ENCODE measurements at regions not wholly inside any gene's neighbourhood (a gene's known extent, or its start where the extent isn't known, plus 50 kb on each side); places are given as distances from the start of the nearest gene placed in this dataset.
"Not testable (repeated sequence)": the region's sequence is repeated elsewhere in the genome, so short reads cannot be mapped to it uniquely, and the experiment has no call there.

DNA sequence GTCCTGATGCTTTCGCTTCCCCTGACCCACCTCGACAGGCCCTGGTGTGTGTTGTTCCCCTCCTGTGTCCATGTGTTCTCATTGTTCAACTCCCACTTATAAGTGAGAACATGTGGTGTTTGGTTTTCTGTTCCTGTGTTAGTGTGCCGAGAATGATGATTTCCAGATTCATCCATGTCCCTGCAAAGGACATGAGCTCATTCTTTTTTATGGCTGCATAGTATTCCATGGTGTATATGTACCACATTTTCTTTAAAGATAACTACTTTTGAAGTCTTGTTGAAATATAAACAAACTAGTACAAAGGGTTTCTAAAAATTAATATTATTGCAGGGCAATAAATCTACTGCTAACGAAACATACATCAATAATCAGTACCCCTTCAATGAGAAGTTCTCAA lies 266.6 kb downstream of the IRS1 start:
- H3K79me2 ChIP-seq (ENCODE audit: control insufficient read depth, insufficient read depth, low read length, unreplicated experiment); H2AFZ ChIP-seq (ENCODE audit: low read length, unreplicated experiment); H3K36me3 ChIP-seq (ENCODE audit: insufficient read depth, low read length); H3K27ac ChIP-seq (ENCODE audit: low read depth, low read length); H3K4me1 ChIP-seq (ENCODE audit: control insufficient read depth, insufficient read depth, low read length, unreplicated experiment); H3K4me3 ChIP-seq (ENCODE audit: low read depth, low read length); H3K27me3 ChIP-seq (ENCODE audit: insufficient read depth, low read length): not testable (repeated sequence)

- H3K36me3 ChIP-seq (ENCODE audit: insufficient read depth, low read length): no peaks in the 10 kb centered on the region
- no peak overlapping the region for H2AFZ ChIP-seq (ENCODE audit: low read length, unreplicated experiment)
- H3K27me3 ChIP-seq (ENCODE audit: insufficient read depth, low read length): no peaks in the 10 kb centered on the region
- peaks cover 6% of the 10 kb centered on the region for H3K4me1 ChIP-seq (ENCODE audit: control insufficient read depth, insufficient read depth, low read length, unreplicated experiment)
- H3K79me2 ChIP-seq (ENCODE audit: control insufficient read depth, insufficient read depth, low read length, unreplicated experiment): no peaks in the 10 kb centered on the region
- no peak overlapping the region for H3K27ac ChIP-seq (ENCODE audit: low read depth, low read length)
- no peak overlapping the region for H3K4me3 ChIP-seq (ENCODE audit: low read depth, low read length)
Measured at GRCh38 chr2:226531061-226531810, 268.4 kb downstream of the IRS1 start.

- Histone ChIP-seq H3K79me2 (ENCODE audit: control insufficient read depth, insufficient read depth, low read length, unreplicated experiment) (no peaks in the 10 kb centered on the region), H3K36me3 (ENCODE audit: insufficient read depth, low read length) (no peaks in the 10 kb centered on the region), H3K4me1 (ENCODE audit: control insufficient read depth, insufficient read depth, low read length, unreplicated experiment) (peaks cover 12% of the 10 kb centered on the region), H2AFZ (ENCODE audit: low read length, unreplicated experiment) (no peak overlapping the region), H3K27me3 (ENCODE audit: insufficient read depth, low read length) (no peaks in the 10 kb centered on the region), H3K27ac (ENCODE audit: low read depth, low read length) (no peak overlapping the region), H3K4me3 (ENCODE audit: low read depth, low read length) (no peak overlapping the region)
Measured at GRCh38 chr2:226529556-226529955, 270.1 kb downstream of the IRS1 start.

DNA sequence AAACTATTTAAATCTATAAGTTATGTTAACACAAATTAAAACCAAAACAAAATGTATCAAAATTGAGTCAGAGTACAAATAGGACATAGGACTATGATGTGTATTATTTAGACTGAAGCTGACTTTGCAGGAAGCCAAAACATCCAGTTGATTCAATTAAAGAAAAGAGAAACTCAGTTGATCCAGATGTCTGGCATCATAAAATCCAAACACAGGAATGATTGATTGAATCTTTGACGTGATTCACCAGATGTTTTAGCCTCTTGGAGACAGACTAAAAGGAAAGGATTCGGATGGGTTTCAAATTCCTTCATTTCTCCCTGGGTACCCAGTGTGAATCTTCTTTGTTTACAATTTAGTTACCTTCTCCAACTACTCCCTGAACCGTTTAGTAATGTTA lies 272.9 kb downstream of the IRS1 start:
- Histone ChIP-seq H2AFZ (ENCODE audit: low read length, unreplicated experiment) (no peak overlapping the region), H3K4me1 (ENCODE audit: control insufficient read depth, insufficient read depth, low read length, unreplicated experiment) (peaks cover 20% of the 10 kb centered on the region), H3K27me3 (ENCODE audit: insufficient read depth, low read length) (no peaks in the 10 kb centered on the region), H3K79me2 (ENCODE audit: control insufficient read depth, insufficient read depth, low read length, unreplicated experiment) (no peaks in the 10 kb centered on the region), H3K36me3 (ENCODE audit: insufficient read depth, low read length) (no peaks in the 10 kb centered on the region), H3K27ac (ENCODE audit: low read depth, low read length) (no peak overlapping the region), H3K4me3 (ENCODE audit: low read depth, low read length) (no peak overlapping the region)

DNA sequence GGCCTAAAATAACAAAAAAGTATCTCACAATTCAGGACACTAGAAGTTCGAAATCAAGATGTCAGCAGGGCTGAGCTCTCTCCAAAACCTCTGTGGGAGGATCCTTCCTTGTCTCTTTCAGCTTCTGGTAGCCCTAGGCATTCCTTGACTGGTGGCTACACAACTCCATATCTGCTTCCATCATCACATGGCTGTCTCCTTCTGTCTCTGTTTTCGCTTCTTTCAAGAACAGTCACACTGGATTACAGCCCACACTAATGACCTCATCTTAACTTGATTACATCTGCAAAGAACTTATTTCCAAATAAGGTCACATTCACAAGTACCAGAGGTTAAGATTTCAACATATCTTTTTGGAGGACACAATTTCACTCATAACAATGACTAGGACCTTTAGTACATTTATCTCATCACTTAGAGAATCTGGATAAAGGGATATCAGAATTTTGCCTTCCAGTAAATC lies 275.2 kb downstream of the IRS1 start:
- Histone ChIP-seq H3K79me2 (ENCODE audit: control insufficient read depth, insufficient read depth, low read length, unreplicated experiment) (no peaks in the 10 kb centered on the region), H3K27me3 (ENCODE audit: insufficient read depth, low read length) (no peaks in the 10 kb centered on the region), H2AFZ (ENCODE audit: low read length, unreplicated experiment) (peak overlapping the region; percentile 0), H3K27ac (ENCODE audit: low read depth, low read length) (peak overlapping the region; percentile 85), H3K36me3 (ENCODE audit: insufficient read depth, low read length) (no peaks in the 10 kb centered on the region), H3K4me1 (ENCODE audit: control insufficient read depth, insufficient read depth, low read length, unreplicated experiment) (peaks cover 20% of the 10 kb centered on the region), H3K4me3 (ENCODE audit: low read depth, low read length) (no peak overlapping the region; the same call in 1 of the 2 replicates)

DNA sequence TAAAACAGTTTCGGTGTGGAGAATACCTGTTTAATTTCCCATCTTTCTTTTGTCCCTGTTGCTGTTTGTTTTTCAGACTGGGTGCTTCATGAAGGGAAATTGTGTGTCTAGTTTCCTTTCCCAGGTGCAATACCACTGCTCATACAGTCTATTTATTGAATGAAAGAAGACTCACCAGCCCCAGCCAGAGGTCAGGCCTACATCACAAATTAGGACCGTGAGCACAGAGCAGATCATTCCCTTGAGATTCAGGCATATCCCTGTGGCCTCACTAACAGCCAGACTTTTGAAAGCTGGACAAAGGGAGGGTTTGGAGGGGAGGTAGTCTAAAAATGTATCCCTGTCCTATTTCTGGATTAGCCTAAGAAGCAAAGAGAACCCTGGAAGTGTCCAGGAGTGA lies 278.9 kb downstream of the IRS1 start:
- Histone ChIP-seq H3K36me3 (ENCODE audit: insufficient read depth, low read length) (no peaks in the 10 kb centered on the region), H3K27me3 (ENCODE audit: insufficient read depth, low read length) (no peaks in the 10 kb centered on the region), H3K4me1 (ENCODE audit: control insufficient read depth, insufficient read depth, low read length, unreplicated experiment) (peaks cover 19% of the 10 kb centered on the region), H3K4me3 (ENCODE audit: low read depth, low read length) (no peak overlapping the region), H3K79me2 (ENCODE audit: control insufficient read depth, insufficient read depth, low read length, unreplicated experiment) (no peaks in the 10 kb centered on the region), H3K27ac (ENCODE audit: low read depth, low read length) (no peak overlapping the region), H2AFZ (ENCODE audit: low read length, unreplicated experiment) (no peak overlapping the region)

DNA sequence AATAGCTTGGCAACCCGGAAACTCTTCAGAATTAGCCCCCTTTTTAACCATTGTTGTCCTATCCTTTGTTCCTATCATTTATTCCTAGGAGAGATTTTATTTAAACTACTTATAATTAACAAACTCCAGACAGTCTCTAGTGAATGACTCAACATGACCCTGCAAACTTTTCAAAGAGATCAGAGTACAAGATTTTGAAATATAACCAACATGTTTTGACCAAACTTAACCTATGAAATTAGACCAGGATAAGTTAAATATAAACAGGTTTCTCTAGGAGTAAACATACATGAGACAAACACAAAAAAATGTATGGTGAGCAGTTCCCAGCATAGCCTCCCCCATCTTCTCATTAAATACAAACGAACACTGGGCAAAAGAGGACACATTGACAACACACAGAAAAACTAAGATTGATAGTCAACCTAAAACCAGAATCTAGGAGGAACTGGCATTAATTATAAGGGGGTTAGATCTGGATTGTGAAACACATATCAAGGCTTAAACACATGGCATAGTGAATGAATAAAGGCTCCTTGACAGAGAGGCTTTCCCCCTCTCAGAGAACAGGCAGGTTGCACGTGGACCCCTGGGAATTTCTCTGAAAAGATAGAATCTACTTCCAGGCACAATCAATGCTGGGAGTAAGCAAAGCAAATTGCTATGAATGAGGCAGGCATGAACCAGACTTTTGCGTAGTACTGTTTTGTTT lies 284.1 kb downstream of the IRS1 start:
- peak overlapping the region; percentile 1 for H2AFZ ChIP-seq (ENCODE audit: low read length, unreplicated experiment)
- H3K36me3 ChIP-seq (ENCODE audit: insufficient read depth, low read length): no peaks in the 10 kb centered on the region
- no peak overlapping the region for H3K4me3 ChIP-seq (ENCODE audit: low read depth, low read length)
- no peaks in the 10 kb centered on the region for H3K27me3 ChIP-seq (ENCODE audit: insufficient read depth, low read length)
- peaks cover 18% of the 10 kb centered on the region for H3K4me1 ChIP-seq (ENCODE audit: control insufficient read depth, insufficient read depth, low read length, unreplicated experiment)
- peak overlapping the region; percentile 71 for H3K27ac ChIP-seq (ENCODE audit: low read depth, low read length)
- H3K79me2 ChIP-seq (ENCODE audit: control insufficient read depth, insufficient read depth, low read length, unreplicated experiment): no peaks in the 10 kb centered on the region

GRCh38 chr2:226514895-226515294 lies 284.7 kb downstream of the IRS1 start:
- no peaks in the 10 kb centered on the region for H3K36me3 ChIP-seq (ENCODE audit: insufficient read depth, low read length)
- H3K4me3 ChIP-seq (ENCODE audit: low read depth, low read length): no peak overlapping the region
- no peaks in the 10 kb centered on the region for H3K27me3 ChIP-seq (ENCODE audit: insufficient read depth, low read length)
- no peak overlapping the region for H2AFZ ChIP-seq (ENCODE audit: low read length, unreplicated experiment)
- H3K79me2 ChIP-seq (ENCODE audit: control insufficient read depth, insufficient read depth, low read length, unreplicated experiment): no peaks in the 10 kb centered on the region
- peaks cover 18% of the 10 kb centered on the region for H3K4me1 ChIP-seq (ENCODE audit: control insufficient read depth, insufficient read depth, low read length, unreplicated experiment)
- H3K27ac ChIP-seq (ENCODE audit: low read depth, low read length): peak overlapping the region; percentile 71

GRCh38 chr2:226511311-226511710 lies 288.3 kb downstream of the IRS1 start:
- H3K36me3 ChIP-seq (ENCODE audit: insufficient read depth, low read length): no peaks in the 10 kb centered on the region
- H3K4me1 ChIP-seq (ENCODE audit: control insufficient read depth, insufficient read depth, low read length, unreplicated experiment): peaks cover 18% of the 10 kb centered on the region
- H3K27ac ChIP-seq (ENCODE audit: low read depth, low read length): no peak overlapping the region
- H3K27me3 ChIP-seq (ENCODE audit: insufficient read depth, low read length): no peaks in the 10 kb centered on the region
- H3K4me3 ChIP-seq (ENCODE audit: low read depth, low read length): no peak overlapping the region
- no peaks in the 10 kb centered on the region for H3K79me2 ChIP-seq (ENCODE audit: control insufficient read depth, insufficient read depth, low read length, unreplicated experiment)
- H2AFZ ChIP-seq (ENCODE audit: low read length, unreplicated experiment): no peak overlapping the region

- H3K27me3 ChIP-seq (ENCODE audit: insufficient read depth, low read length): no peaks in the 10 kb centered on the region
- H3K27ac ChIP-seq (ENCODE audit: low read depth, low read length): no peak overlapping the region
- H3K4me1 ChIP-seq (ENCODE audit: control insufficient read depth, insufficient read depth, low read length, unreplicated experiment): no peaks in the 10 kb centered on the region
- H3K4me3 ChIP-seq (ENCODE audit: low read depth, low read length): no peak overlapping the region
- no peak overlapping the region for H2AFZ ChIP-seq (ENCODE audit: low read length, unreplicated experiment)
- H3K36me3 ChIP-seq (ENCODE audit: insufficient read depth, low read length): no peaks in the 10 kb centered on the region
- no peaks in the 10 kb centered on the region for H3K79me2 ChIP-seq (ENCODE audit: control insufficient read depth, insufficient read depth, low read length, unreplicated experiment)
Measured at GRCh38 chr2:226508683-226509082, 290.9 kb downstream of the IRS1 start.

- Histone ChIP-seq H3K27me3 (ENCODE audit: insufficient read depth, low read length) (no peaks in the 10 kb centered on the region), H3K27ac (ENCODE audit: low read depth, low read length) (no peak overlapping the region), H3K79me2 (ENCODE audit: control insufficient read depth, insufficient read depth, low read length, unreplicated experiment) (no peaks in the 10 kb centered on the region), H3K36me3 (ENCODE audit: insufficient read depth, low read length) (no peaks in the 10 kb centered on the region), H2AFZ (ENCODE audit: low read length, unreplicated experiment) (no peak overlapping the region), H3K4me3 (ENCODE audit: low read depth, low read length) (no peak overlapping the region), H3K4me1 (ENCODE audit: control insufficient read depth, insufficient read depth, low read length, unreplicated experiment) (no peaks in the 10 kb centered on the region)
Measured at GRCh38 chr2:226508005-226508404, 291.6 kb downstream of the IRS1 start.
